DND-41 (cell line): ENCODE measurements at regions not wholly inside any gene's neighbourhood (a gene's known extent, or its start where the extent isn't known, plus 50 kb on each side); places are given as distances from the start of the nearest gene placed in this dataset.
"Not testable (repeated sequence)": the region's sequence is repeated elsewhere in the genome, so short reads cannot be mapped to it uniquely, and the experiment has no call there.

Experiments
- ATAC-seq: fragments of 200-7000 bp; cut with Tn5 transposase; 3 replicates; pipeline ENCODE4 v1.9.1; 2021; ENCODE audit warnings: low read depth; ENCODE audit not compliant: insufficient read depth
- DNase-seq: peaks from one replicate; pipeline ENCODE4 v3.0.0-alpha.2; 2020
- H2AFZ ChIP-seq: 2 replicates; pipeline ENCODE4 v1.6.0; 2012; ENCODE audit warnings: low read depth, low read length
- H3K27ac ChIP-seq: 2 replicates; pipeline ENCODE4 v1.5.1; 2012; ENCODE audit warnings: low read length, inconsistent platforms
- H3K27me3 ChIP-seq: fragments of 200-600 bp; sonication (generic); 2 replicates; pipeline ENCODE4 v1.6.0; 2012; ENCODE audit warnings: low read length, mild to moderate bottlenecking, inconsistent platforms; ENCODE audit not compliant: insufficient read depth, poor library complexity
- H3K36me3 ChIP-seq: 2 replicates; pipeline ENCODE4 v1.5.1; 2012; ENCODE audit warnings: low read length, inconsistent platforms; ENCODE audit not compliant: insufficient read depth
- H3K4me1 ChIP-seq: 2 replicates; pipeline ENCODE4 v1.5.1; 2012; ENCODE audit warnings: mild to moderate bottlenecking, low read length; ENCODE audit not compliant: insufficient read depth
- H3K4me2 ChIP-seq: 2 replicates; pipeline ENCODE4 v1.6.0; 2012; ENCODE audit warnings: mild to moderate bottlenecking, moderate library complexity, low read length, inconsistent platforms; ENCODE audit not compliant: insufficient read depth
- H3K4me3 ChIP-seq, 2 experiments: fragments of 200-600 bp in 1 of 2; shearing (Covaris generic) in 1 of 2; 2 replicates each; pipeline ENCODE4 v1.5.1; 2012 to 2016; ENCODE audit warnings: inconsistent platforms in 2 of 2, low read length in 2 of 2, mild to moderate bottlenecking in 2 of 2, low read depth in 1 of 2, moderate library complexity in 1 of 2
- H3K79me2 ChIP-seq: 2 replicates; pipeline ENCODE4 v1.6.0; 2012; ENCODE audit warnings: low read length, inconsistent platforms; ENCODE audit not compliant: insufficient read depth
- H3K9ac ChIP-seq: 2 replicates; pipeline ENCODE4 v1.6.0; 2012; ENCODE audit warnings: low read depth, mild to moderate bottlenecking, inconsistent platforms, low read length, moderate library complexity
- H3K9me3 ChIP-seq: 2 replicates; pipeline ENCODE4 v1.5.1; 2012; ENCODE audit warnings: low read length, moderate library complexity, mild to moderate bottlenecking, inconsistent platforms; ENCODE audit not compliant: insufficient read depth, severe bottlenecking
- H4K20me1 ChIP-seq: 2 replicates; pipeline ENCODE4 v1.6.0; 2012; ENCODE audit warnings: low read length; ENCODE audit not compliant: insufficient read depth
- EZH2 ChIP-seq: IDR thresholded peaks from 3 replicates; pipeline ENCODE4 v1.6.1; 2012; ENCODE audit warnings: borderline replicate concordance, low read depth, mild to moderate bottlenecking, moderate library complexity, low read length, inconsistent platforms; ENCODE audit not compliant: severe bottlenecking
- TF ChIP-seq, protein P1 (sequence below): IDR thresholded peaks from 2 replicates; pipeline ENCODE4 v1.5.1; 2012; ENCODE audit warnings: borderline replicate concordance, low read length, moderate library complexity, mild to moderate bottlenecking; ENCODE audit not compliant: poor library complexity, severe bottlenecking; ENCODE audit errors: extremely low read depth

DNA sequence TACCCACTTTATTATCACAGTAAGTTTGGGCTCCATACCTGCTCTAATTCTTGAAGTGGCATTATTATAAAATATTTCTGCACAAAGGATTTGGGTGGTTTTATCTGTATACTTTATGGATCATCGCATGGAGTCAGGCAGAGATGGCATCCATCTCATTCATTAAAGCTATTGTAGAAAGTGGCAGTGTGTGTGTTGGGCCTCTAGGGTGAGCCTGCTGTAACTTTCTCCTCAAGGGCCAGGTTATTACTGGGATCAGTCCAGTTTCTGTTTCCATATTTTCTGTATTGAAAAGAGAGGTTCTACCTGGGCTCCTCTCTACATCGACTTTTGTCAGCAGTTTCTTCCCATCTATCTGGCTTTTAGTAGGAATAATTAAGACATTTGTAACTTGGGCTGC, 511.1 kb downstream of the MMUT start:
- no peak overlapping the region for H3K4me3 ChIP-seq
- ATAC-seq: no peak

DNA sequence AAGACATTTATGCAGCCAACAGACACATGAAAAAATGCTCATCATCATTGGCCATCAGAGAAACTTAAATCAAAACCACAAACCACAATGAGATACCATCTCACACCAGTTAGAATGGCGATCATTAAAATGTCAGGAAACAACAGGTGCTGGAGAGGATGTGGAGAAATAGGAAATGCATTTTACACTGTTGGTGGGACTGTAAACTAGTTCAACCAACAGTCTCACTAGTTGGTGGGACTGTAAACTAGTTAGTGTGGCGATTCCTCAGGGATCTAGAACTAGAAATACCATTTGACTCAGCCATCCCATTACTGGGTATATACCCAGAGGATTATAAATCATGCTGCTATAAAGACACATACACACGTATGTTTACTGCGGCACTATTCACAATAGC, 518.8 kb downstream of the MMUT start:
- H3K4me2 ChIP-seq, H3K79me2 ChIP-seq, H2AFZ ChIP-seq, H3K9ac ChIP-seq, H3K9me3 ChIP-seq, DNase-seq, H3K4me3 ChIP-seq, H4K20me1 ChIP-seq, ATAC-seq, H3K4me1 ChIP-seq, H3K27ac ChIP-seq, H3K36me3 ChIP-seq, H3K27me3 ChIP-seq: not testable (repeated sequence)

More for the DNA sequence above, 511.1 kb downstream of the MMUT start:
- Histone ChIP-seq H2AFZ (no peak overlapping the region), H3K27ac (no peak overlapping the region), H3K79me2 (no peaks in the 10 kb centered on the region), H4K20me1 (no peaks in the 10 kb centered on the region), H3K36me3 (no peaks in the 10 kb centered on the region), H3K4me1 (no peaks in the 10 kb centered on the region), H3K9me3 (no peaks in the 10 kb centered on the region), H3K27me3 (no peaks in the 10 kb centered on the region), H3K9ac (no peak overlapping the region), H3K4me2 (no peak overlapping the region)
- DNase-seq: no peak
- no peak for TF ChIP-seq EZH2

DNA sequence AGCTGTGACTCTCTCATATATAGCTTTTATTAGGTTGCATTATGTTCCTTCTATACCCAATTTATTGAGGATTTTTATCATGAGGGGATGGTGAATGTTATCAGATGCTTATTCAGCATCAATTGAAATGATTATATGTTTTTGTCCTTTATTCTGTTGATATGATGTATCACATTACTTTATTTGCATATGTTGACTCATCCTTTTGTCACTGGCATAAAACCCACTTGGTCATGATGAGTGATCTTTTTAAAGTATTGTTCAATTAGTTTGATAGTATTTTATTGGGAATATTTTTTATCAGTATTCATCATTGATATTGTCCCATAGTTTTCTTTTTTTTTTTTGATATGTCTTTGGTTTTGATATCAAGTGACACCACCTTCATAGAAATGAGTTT, 529.9 kb downstream of the MMUT start:
- H3K4me3 ChIP-seq: no peak overlapping the region
- H3K4me2 ChIP-seq: no peak overlapping the region
- H2AFZ ChIP-seq: no peak overlapping the region
- no peaks in the 10 kb centered on the region for H3K36me3 ChIP-seq
- DNase-seq: no peak
- TF ChIP-seq EZH2: no peak
- TF ChIP-seq, protein P1, sequence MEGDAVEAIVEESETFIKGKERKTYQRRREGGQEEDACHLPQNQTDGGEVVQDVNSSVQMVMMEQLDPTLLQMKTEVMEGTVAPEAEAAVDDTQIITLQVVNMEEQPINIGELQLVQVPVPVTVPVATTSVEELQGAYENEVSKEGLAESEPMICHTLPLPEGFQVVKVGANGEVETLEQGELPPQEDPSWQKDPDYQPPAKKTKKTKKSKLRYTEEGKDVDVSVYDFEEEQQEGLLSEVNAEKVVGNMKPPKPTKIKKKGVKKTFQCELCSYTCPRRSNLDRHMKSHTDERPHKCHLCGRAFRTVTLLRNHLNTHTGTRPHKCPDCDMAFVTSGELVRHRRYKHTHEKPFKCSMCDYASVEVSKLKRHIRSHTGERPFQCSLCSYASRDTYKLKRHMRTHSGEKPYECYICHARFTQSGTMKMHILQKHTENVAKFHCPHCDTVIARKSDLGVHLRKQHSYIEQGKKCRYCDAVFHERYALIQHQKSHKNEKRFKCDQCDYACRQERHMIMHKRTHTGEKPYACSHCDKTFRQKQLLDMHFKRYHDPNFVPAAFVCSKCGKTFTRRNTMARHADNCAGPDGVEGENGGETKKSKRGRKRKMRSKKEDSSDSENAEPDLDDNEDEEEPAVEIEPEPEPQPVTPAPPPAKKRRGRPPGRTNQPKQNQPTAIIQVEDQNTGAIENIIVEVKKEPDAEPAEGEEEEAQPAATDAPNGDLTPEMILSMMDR: no peak
- no peaks in the 10 kb centered on the region for H4K20me1 ChIP-seq
- H3K27me3 ChIP-seq: no peaks in the 10 kb centered on the region
- H3K9me3 ChIP-seq: no peaks in the 10 kb centered on the region
- H3K79me2 ChIP-seq: no peaks in the 10 kb centered on the region
- no peak overlapping the region for H3K9ac ChIP-seq
- H3K27ac ChIP-seq: no peak overlapping the region
- H3K4me1 ChIP-seq: no peaks in the 10 kb centered on the region
- ATAC-seq: no peak

DNA sequence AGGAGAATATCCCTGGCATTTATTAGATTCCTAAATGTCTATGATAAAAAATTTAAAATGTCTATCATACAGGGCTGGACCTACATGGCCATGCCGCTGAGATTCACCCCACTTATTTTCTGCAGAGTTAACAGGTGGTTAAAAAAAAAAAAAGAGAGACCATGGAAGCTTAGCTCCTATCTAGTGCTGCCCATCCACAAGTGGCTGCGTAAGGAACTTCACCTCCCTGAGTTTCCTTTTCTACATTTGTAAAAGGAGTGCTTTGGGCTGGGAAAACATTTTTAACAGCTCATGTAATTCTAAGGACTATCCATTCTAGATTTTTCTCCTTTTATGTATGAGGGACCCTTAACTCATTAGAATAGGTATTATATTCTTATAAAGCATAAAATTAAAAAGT, 534.1 kb downstream of the MMUT start:
- ATAC-seq (no peak), DNase-seq (no peak)
- no peaks in the 10 kb centered on the region for H3K36me3 ChIP-seq
- no peaks in the 10 kb centered on the region for H3K4me1 ChIP-seq
- no peaks in the 10 kb centered on the region for H3K27me3 ChIP-seq
- no peak overlapping the region for H3K9ac ChIP-seq
- no peak overlapping the region for H3K4me2 ChIP-seq
- TF ChIP-seq, protein P1: no peak
- TF ChIP-seq EZH2: no peak
- no peak overlapping the region for H3K4me3 ChIP-seq
- H3K79me2 ChIP-seq: no peaks in the 10 kb centered on the region
- H2AFZ ChIP-seq: no peak overlapping the region
- H3K9me3 ChIP-seq: no peaks in the 10 kb centered on the region
- H3K27ac ChIP-seq: no peak overlapping the region
- no peaks in the 10 kb centered on the region for H4K20me1 ChIP-seq
